Ovary (tissue), 7 donors: ENCODE measurements at regions not wholly inside any gene's neighbourhood (a gene's known extent, or its start where the extent isn't known, plus 50 kb on each side); places are given as distances from the start of the nearest gene placed in this dataset.
"Not testable (repeated sequence)": the region's sequence is repeated elsewhere in the genome, so short reads cannot be mapped to it uniquely, and the experiment has no call there.

Experiments used
- DNase-seq, 5 donors: peaks; one replicate each; pipeline ENCODE4 v3.0.0-alpha.2; 2019 to 2020
- H3K27ac ChIP-seq, 2 donors: fragments of 200-600 bp; one replicate each; pipeline versions ENCODE4 v1.5.1 to v1.8.0; 2019 to 2022
- H3K27me3 ChIP-seq: fragments of 200-600 bp; one replicate; pipeline ENCODE4 v1.8.0; 2022
- H3K36me3 ChIP-seq: fragments of 200-600 bp; sonication (generic); one replicate; pipeline ENCODE4 v1.5.1; 2019
- H3K4me1 ChIP-seq: one replicate; pipeline ENCODE4 v1.8.1; 2013; ENCODE audit warnings: mild to moderate bottlenecking, moderate library complexity; ENCODE audit not compliant: insufficient read depth
- H3K4me3 ChIP-seq: fragments of 200-600 bp; sonication (generic); one replicate; pipeline ENCODE4 v1.5.1; 2017
- H3K9me3 ChIP-seq, 2 donors: fragments of 200-600 bp in 1 of 2; sonication (generic) in 1 of 2; one replicate each; pipeline versions ENCODE4 v1.5.1 to v1.8.1; 2013 to 2019; ENCODE audit warnings: mild to moderate bottlenecking in 1 of 2, moderate library complexity in 1 of 2
- EP300 ChIP-seq: sonication (generic); formaldehyde crosslinking; IDR thresholded peaks from one replicate; pipeline ENCODE4 v1.6.1; 2017; ENCODE audit warnings: antibody characterized with exemption
- POLR2A ChIP-seq: fragments of 450-650 bp; IDR thresholded peaks from one replicate; pipeline ENCODE4 v1.6.1; 2017; ENCODE audit warnings: antibody characterized with exemption, mild to moderate bottlenecking, moderate library complexity
- WGBS, 3 donors: extraction: QIAGEN DNeasy Blood & Tissue Kit in 1 of 3; methylation state at CpG; one replicate each; pipeline versions ENCODE4 v1.1.5 to v1.1.7; 2013 to 2017; 5-methylcytosine and 5-hydroxymethylcytosine counted together
- intact Hi-C, 4 donors: fragments of 100-400 bp; cut with DNase I; formaldehyde crosslinking; loops; one replicate each; pipeline versions ENCODE4 v1.11.0 to v1.15.1; 2022 to 2023
- TF ChIP-seq, protein P1 (sequence below), 3 donors: fragments of 450-650 bp in 2 of 3; fragments of 200-600 bp in 1 of 3; IDR thresholded peaks; one replicate each; pipeline versions ENCODE4 v1.5.1 to v1.8.0; 2016 to 2022; ENCODE audit warnings: antibody characterized with exemption in 3 of 3, mild to moderate bottlenecking in 1 of 3
- donor health status: DM: no; HTN: no; CAD: no; lungs with moderate emphysema.
- donor health status: DM: no; HTN: no; CAD: no.
- donor health status: Bipolar disorder and iron deficiency.
- donor health status: DM: no; HTN: no; CAD: no.
- donor health status: DM: yes; HTN: yes; CAD: no.

DNA sequence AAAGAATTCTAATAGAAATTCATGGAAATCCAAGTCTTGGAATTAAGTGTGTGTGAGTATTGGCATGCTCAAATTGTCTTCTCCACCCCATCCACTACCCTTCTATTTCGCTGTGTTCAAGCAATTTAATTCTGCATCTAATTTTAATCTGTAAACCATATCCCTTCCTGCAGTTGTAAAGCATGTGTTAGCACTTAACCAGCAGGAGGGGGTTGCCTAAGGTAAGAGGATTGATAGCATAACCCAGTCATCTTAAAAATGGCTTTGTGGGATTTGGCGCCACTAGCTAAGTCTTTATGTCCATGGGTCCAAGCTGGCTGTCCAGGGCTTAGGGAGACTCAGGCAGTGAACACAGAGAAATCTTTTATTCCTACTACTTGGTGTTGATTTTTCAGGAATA lies 210.3 kb downstream of the PTPRC start:
- Histone ChIP-seq H3K36me3 (no peaks in the 10 kb centered on the region), H3K4me3 (no peak overlapping the region), H3K9me3 (no peaks in the 10 kb centered on the region), H3K27me3 (no peaks in the 10 kb centered on the region), H3K4me1 (no peaks in the 10 kb centered on the region), H3K27ac (no peak overlapping the region)
- 97% methylated on average over 2 of the region's 2 CpGs for WGBS, 3 donors
- TF ChIP-seq, protein P1, sequence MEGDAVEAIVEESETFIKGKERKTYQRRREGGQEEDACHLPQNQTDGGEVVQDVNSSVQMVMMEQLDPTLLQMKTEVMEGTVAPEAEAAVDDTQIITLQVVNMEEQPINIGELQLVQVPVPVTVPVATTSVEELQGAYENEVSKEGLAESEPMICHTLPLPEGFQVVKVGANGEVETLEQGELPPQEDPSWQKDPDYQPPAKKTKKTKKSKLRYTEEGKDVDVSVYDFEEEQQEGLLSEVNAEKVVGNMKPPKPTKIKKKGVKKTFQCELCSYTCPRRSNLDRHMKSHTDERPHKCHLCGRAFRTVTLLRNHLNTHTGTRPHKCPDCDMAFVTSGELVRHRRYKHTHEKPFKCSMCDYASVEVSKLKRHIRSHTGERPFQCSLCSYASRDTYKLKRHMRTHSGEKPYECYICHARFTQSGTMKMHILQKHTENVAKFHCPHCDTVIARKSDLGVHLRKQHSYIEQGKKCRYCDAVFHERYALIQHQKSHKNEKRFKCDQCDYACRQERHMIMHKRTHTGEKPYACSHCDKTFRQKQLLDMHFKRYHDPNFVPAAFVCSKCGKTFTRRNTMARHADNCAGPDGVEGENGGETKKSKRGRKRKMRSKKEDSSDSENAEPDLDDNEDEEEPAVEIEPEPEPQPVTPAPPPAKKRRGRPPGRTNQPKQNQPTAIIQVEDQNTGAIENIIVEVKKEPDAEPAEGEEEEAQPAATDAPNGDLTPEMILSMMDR (IDR thresholded peaks at IDR 0.05), result no peak
- TF ChIP-seq POLR2A, result no peak
- TF ChIP-seq EP300, result no peak
- no peak for DNase-seq
- intact Hi-C loops, result no loop called here

DNA sequence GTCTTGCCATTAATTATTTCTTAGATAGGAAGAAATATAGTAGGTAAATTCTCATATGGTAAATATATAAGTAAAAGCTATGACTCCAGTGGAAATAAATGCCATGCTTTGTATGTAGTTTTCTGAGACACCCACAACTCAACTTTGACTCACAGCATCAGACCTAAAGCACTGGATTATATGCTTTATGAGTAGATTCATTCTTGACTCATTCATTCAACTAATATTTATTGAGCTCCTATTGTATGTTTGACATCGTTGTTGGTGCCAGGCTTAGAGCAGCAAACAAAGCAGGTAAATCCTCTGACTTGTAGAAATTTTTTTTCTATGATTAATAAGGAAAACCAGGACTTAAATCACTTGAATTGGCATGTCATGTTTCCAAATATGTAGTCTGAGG lies 211.4 kb downstream of the PTPRC start:
- H3K36me3 ChIP-seq, result no peaks in the 10 kb centered on the region
- H3K4me3 ChIP-seq, result no peak overlapping the region
- WGBS, 3 donors, result 87 to 97% (median 92%) methylated on average over 1 of the region's 1 CpG
- H3K27me3 ChIP-seq, result no peaks in the 10 kb centered on the region
- H3K9me3 ChIP-seq, result no peaks in the 10 kb centered on the region
- no peak for DNase-seq
- TF ChIP-seq, protein P1 (IDR thresholded peaks at IDR 0.05), result no peak
- TF ChIP-seq POLR2A (no peak), EP300 (no peak)
- no peaks in the 10 kb centered on the region for H3K4me1 ChIP-seq
- intact Hi-C loops, result no loop called here
- no peak overlapping the region for H3K27ac ChIP-seq

DNA sequence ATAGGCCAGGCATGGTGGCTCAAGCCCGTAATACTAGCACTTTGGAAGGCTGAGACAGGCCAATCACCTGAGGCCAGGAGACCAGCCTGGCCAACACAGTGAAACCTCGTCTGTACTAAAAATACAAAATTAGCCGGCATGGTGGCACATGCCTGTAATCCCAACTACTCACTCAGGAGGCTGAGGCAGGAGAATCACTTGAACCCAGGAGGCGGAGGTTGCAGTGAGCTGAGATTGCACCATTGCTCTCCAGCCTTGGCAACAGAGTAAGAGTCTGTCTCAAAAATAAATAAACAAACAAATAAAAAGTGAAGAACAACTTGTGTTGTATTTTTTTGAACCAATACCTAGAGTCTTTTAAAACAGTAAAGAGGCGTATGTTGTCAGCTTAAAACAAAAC lies 212.1 kb downstream of the PTPRC start:
- H3K4me1 ChIP-seq, H3K27ac ChIP-seq, H3K27me3 ChIP-seq, DNase-seq, H3K4me3 ChIP-seq, H3K9me3 ChIP-seq, intact Hi-C loops, H3K36me3 ChIP-seq: not testable (repeated sequence)
- 92 to 97% (median 94%) methylated on average over 5 of the region's 5 CpGs for WGBS, 3 donors

DNA sequence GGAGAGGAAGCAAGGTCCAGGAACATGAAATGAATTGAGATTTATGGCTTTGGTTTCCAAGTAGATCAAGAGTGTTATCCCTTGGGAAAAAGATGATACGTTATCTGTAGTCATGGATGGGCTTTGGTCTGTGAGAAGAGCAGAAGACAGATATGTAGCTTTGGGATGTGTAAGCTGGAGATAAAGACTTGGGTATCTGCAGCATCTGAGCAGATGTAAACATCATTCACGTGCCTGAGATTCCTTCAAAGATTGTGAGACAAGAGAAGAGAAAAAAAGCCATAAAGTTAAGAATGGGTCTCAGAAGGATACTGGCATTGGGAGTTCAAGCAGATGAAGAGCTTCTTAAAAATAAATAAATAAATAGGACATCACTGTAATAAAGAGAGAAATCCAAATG lies 217.8 kb downstream of the PTPRC start:
- no peak overlapping the region for H3K27ac ChIP-seq
- no peaks in the 10 kb centered on the region for H3K27me3 ChIP-seq
- no peaks in the 10 kb centered on the region for H3K36me3 ChIP-seq
- DNase-seq, result no peak
- H3K4me3 ChIP-seq, result no peak overlapping the region
- TF ChIP-seq, protein P1 (IDR thresholded peaks at IDR 0.05), result no peak
- TF ChIP-seq EP300 (no peak), POLR2A (no peak)
- H3K4me1 ChIP-seq, result no peaks in the 10 kb centered on the region
- no peaks in the 10 kb centered on the region for H3K9me3 ChIP-seq
- 70 to 77% (median 71%) methylated on average over 2 of the region's 2 CpGs for WGBS, 3 donors
- intact Hi-C loops, result no loop called here

GRCh38 chr1:198858033-198858432 lies 219.2 kb downstream of the PTPRC start:
- TF ChIP-seq EP300, result no peak
- no peak for TF ChIP-seq POLR2A
- TF ChIP-seq, protein P1 (IDR thresholded peaks at IDR 0.05), result no peak
- no peak for DNase-seq
- Histone ChIP-seq H3K4me1 (no peaks in the 10 kb centered on the region), H3K4me3 (no peak overlapping the region), H3K36me3 (no peaks in the 10 kb centered on the region), H3K27me3 (no peaks in the 10 kb centered on the region), H3K9me3 (no peaks in the 10 kb centered on the region), H3K27ac (no peak overlapping the region)
- 92 to 98% (median 94%) methylated on average over 2 of the region's 2 CpGs for WGBS, 3 donors
- intact Hi-C loops, result no loop called here
